HuH-7 (cell line): ENCODE measurements at regions not wholly inside any gene's neighbourhood (a gene's known extent, or its start where the extent isn't known, plus 50 kb on each side); places are given as distances from the start of the nearest gene placed in this dataset.

Experiments
- DNase-seq: peaks from one replicate; pipeline ENCODE4 v3.0.0; 2011; ENCODE audit warnings: low spot score

DNA sequence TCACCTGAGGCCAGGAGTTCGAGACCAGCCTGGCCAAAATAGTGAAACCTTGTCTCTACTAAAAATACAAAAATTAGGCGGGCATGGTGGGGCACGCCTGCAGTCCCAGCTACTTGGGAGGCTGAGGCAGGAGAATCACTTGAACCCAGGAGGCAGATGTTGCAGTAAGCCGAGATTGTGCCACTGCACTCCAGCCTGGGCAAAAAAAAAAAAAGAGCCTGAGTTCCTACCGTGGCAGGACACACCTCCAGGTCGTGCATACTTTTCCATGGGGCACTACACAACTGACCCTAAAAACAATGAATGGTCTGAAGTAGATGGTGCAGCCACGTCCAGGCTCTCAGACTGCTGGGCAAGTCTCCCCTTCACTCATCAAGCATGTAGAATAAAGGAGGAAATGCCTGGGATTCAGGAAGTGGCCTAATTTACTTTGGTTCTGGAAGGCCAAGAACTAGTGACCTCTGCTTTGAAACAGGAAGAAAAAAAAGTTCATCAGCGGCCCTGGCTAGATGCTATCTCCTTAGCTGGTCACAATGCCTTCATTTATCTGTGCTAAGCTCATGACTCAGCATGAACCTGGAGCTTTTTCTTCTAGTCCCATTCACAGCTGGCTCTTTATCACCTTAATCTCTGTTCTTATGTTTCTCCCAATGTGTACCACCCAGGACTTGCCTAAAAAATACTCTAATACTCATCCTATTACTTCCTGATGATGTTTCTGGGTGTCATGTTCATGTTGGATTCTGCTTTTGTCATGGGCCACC, 55.8 kb upstream of the OR6J1 start:
- peak; percentile 14 for DNase-seq

- no peak for DNase-seq
Observed at GRCh38 chr14:22713631-22713950, 52.9 kb upstream of the OXA1L start.

DNA sequence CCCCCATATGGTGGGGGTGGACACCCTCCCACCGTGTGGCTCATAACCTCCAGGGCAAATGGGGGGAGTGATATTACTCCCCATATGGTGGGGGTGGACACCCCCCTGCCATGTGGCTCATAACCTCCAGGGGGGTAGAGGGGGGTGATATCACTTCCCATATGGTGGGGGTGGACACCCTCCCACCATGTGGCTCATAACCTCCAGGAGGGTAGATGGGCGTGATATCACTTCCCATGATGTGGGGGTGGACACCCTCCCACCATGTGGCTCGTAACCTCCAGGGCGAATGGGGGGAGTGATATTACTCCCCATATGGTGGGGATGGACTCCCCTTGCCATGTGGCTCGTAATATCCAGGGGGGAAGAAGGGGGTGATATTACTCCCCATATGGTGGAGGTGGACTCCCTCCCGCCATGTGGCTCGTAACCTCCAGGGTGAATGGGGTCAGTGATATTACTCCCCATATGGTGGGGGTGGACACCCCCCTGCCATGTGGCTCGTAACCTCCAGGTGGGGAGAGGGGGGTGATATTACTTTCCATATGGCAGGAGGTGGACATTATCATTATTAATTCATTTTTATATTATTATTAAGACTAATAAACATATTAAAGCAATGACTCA, 51.2 kb upstream of the OXA1L start:
- DNase-seq = no peak

GRCh38 chr14:22715890-22716289, 50.6 kb upstream of the OXA1L start:
- no peak for DNase-seq
